ENCODE measurements at regions not wholly inside any gene's neighbourhood (a gene's known extent, or its start where the extent isn't known, plus 50 kb on each side); places are given as distances from the start of the nearest gene placed in this dataset.

DNA sequence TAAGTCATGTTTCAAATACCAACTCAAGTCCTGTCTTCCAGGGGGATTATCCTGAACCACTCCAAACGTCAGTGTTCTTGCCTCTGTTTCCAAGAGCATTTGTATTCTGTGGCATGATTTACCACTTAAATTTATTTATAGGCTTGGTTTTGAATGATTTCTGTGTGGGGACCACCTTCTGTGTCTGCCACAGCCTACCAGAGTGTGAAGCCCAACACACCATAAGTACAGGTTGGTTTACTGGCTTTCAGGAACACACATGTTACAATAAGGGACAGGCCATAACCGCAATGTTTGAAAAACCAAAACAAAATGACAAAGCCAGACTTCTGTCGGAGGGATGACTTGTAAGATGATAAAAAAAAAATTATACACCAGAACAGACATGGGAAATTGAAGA is 56.5 kb upstream of the MAP3K7 start:
- TF ChIP-seq CHD2 (IDR thresholded peaks at IDR 0.05; ENCODE audit: low read length, partially characterized antibody) (no peak), POLR2A (IDR thresholded peaks at IDR 0.05; ENCODE audit: low read length) (no peak), EP300 (IDR thresholded peaks at IDR 0.05) (no peak), CTCF (IDR thresholded peaks at IDR 0.05) (no peak), POLR2AphosphoS2 (conservative IDR thresholded peaks at IDR 0.05; ENCODE audit: low read length) (no peak), RARB (CRISPR knock-in tag; IDR thresholded peaks at IDR 0.05) (no peak), CEBPB (IDR thresholded peaks at IDR 0.05) (no peak), PHF8 (IDR thresholded peaks at IDR 0.05; ENCODE audit: borderline replicate concordance, low read depth) (no peak), RFX5 (IDR thresholded peaks at IDR 0.05) (no peak), KDM5A (IDR thresholded peaks at IDR 0.05) (no peak)
- TF ChIP-seq, protein P1, sequence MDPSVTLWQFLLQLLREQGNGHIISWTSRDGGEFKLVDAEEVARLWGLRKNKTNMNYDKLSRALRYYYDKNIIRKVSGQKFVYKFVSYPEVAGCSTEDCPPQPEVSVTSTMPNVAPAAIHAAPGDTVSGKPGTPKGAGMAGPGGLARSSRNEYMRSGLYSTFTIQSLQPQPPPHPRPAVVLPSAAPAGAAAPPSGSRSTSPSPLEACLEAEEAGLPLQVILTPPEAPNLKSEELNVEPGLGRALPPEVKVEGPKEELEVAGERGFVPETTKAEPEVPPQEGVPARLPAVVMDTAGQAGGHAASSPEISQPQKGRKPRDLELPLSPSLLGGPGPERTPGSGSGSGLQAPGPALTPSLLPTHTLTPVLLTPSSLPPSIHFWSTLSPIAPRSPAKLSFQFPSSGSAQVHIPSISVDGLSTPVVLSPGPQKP (IDR thresholded peaks at IDR 0.05; ENCODE audit: low read depth, low read length) = no peak
- TF ChIP-seq, protein P2, sequence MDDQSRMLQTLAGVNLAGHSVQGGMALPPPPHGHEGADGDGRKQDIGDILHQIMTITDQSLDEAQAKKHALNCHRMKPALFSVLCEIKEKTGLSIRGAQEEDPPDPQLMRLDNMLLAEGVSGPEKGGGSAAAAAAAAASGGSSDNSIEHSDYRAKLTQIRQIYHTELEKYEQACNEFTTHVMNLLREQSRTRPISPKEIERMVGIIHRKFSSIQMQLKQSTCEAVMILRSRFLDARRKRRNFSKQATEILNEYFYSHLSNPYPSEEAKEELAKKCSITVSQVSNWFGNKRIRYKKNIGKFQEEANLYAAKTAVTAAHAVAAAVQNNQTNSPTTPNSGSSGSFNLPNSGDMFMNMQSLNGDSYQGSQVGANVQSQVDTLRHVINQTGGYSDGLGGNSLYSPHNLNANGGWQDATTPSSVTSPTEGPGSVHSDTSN (IDR thresholded peaks at IDR 0.05) = no peak
